Spinal cord (tissue), 9 donors: ENCODE measurements at regions not wholly inside any gene's neighbourhood (a gene's known extent, or its start where the extent isn't known, plus 50 kb on each side); places are given as distances from the start of the nearest gene placed in this dataset.
"Not testable (repeated sequence)": the region's sequence is repeated elsewhere in the genome, so short reads cannot be mapped to it uniquely, and the experiment has no call there.

Experiments
- DNase-seq, 6 donors: peaks; one replicate each; pipeline versions ENCODE4 v3.0.0 to v3.0.0-alpha.2; 2013 to 2015; ENCODE audit warnings: low spot score in 6 of 6, low read depth in 4 of 6
- H3K27ac ChIP-seq: one replicate; pipeline ENCODE4 v1.5.1; 2013; ENCODE audit warnings: low read depth, low read length, control low read depth
- H3K27me3 ChIP-seq: one replicate; pipeline ENCODE4 v1.6.1; 2013; ENCODE audit warnings: low read length; ENCODE audit not compliant: control insufficient read depth, insufficient read depth
- H3K36me3 ChIP-seq: one replicate; pipeline ENCODE4 v1.6.1; 2013; ENCODE audit warnings: low read length; ENCODE audit not compliant: control insufficient read depth, insufficient read depth
- H3K4me1 ChIP-seq: one replicate; pipeline ENCODE4 v1.6.1; 2013; ENCODE audit warnings: low read length; ENCODE audit not compliant: control insufficient read depth, insufficient read depth
- H3K4me3 ChIP-seq: one replicate; pipeline ENCODE4 v1.5.1; 2013; ENCODE audit warnings: low read depth, low read length, control low read depth
- H3K9me3 ChIP-seq: one replicate; pipeline ENCODE4 v1.6.1; 2013; ENCODE audit warnings: low read length; ENCODE audit not compliant: control insufficient read depth, insufficient read depth
- WGBS: methylation state at CpG from one replicate; pipeline ENCODE4 v1.1.5; 2013; ENCODE audit warnings: missing lambda C conversion rate; ENCODE audit not compliant: insufficient coverage; 5-methylcytosine and 5-hydroxymethylcytosine counted together
- donor health status: healthy.

DNA sequence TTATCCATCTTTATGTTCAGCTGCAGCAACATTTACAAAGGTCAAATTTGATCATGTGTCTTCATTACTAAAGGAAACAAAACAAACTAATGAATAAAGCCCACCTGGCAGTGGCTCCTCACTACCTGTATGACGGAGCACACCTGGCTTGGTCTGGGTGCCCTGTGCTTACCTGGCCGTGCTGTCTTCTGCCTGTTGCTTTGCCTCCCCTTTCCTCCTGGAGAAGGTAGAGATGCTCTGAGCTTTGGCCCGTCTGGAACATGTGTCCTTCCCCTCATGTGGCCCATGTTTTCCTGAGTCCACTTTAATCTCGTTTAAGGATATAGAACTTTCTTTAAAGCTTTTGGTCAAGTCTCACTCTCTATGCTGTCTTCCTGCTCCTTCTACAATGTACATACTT is 1388.8 kb upstream of the DEFB115 start:
- not testable (repeated sequence) for H3K36me3 ChIP-seq, H3K27ac ChIP-seq, DNase-seq, H3K9me3 ChIP-seq, H3K4me3 ChIP-seq, H3K27me3 ChIP-seq, H3K4me1 ChIP-seq
- WGBS = no CpG with 5 or more reads among the region's 4 CpGs

DNA sequence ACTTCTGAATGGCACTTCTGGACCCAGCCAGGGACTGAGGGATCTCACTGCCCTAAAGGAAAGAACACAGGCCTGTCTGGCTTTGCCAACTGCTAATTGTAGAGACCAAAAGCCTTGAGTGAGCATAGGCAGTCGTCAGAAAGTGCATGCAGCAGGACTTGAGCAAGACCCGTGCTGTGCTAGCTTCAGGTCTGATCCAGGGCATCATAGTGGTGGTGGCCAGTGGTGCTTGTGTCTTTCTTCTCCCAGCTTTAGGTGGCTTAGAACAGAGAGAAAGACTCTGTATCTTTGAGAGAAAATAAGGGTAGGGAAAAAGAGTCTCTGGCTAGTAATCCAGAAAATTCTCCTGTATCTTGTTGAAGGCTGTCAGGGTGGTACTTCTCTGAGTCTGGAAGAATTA is 1385.6 kb upstream of the DEFB115 start:
- not testable (repeated sequence) for H3K27me3 ChIP-seq, H3K4me3 ChIP-seq, DNase-seq, H3K4me1 ChIP-seq, H3K9me3 ChIP-seq, H3K27ac ChIP-seq, H3K36me3 ChIP-seq
- 41% methylated on average over 2 of the region's 2 CpGs for WGBS

DNA sequence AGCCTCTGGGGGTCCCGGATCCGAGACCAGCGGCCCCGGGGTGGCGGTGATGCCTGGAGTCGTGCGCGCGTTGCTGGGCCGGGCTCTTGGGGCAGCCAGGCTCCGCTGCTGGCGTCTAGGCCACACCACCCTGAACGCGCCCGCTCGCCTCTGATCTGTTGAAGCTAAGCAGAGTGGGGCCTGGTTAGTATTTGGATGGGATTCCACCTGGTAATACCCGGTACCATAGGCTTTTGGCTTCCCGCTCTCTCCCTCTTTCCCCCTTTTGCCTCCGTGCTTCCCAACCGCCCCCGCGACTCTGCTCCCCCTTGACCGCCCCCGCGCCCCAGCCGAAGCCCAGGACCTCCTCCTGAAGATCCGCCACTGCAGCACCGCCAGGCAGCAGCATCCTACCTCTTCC is 1383.5 kb upstream of the DEFB115 start:
- no peak overlapping the region for H3K4me3 ChIP-seq
- no peak overlapping the region for H3K27ac ChIP-seq
- WGBS = 52% methylated on average over 27 of the region's 28 CpGs
- H3K27me3 ChIP-seq = no peaks in the 10 kb centered on the region
- no peaks in the 10 kb centered on the region for H3K36me3 ChIP-seq
- H3K9me3 ChIP-seq = peaks cover 16% of the 10 kb centered on the region
- peak in 3 of 6 donors; percentile 4 to 59 (median 48) for DNase-seq
- no peaks in the 10 kb centered on the region for H3K4me1 ChIP-seq

DNA sequence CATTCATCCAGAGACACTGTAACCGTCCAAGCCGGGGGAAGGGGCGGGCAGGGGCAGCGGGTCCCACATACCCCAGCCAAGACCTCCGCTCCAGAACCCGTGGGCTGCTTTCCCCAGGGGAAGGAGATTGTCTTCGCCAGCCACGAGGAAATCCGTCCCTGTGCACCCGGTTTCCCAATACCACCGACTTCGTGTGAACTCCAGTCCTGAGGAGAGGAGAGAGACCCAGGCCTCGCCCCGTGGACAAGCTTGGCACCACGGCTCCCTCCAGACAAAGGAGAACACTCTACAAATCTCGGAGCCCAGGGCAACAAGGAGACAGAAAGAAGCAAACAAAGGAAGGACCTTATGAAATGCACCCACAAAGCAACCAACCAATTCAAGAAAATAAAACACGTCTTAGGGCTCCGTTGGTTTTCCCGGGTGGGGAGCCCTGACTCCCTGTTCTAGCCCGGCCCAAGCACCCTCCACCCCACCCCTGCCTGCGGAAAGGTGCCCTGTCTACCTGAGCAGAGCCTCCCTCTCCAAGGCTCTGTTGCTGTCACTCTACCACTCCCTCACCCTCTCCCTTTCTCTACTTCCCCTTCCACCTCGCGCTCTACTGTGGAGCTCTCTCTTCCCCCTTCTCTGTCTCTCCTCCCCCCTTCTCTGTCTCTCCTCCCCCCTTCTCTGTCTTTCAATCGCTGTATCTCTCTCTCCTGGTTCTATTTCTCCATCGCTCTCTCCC is 1382.8 kb upstream of the DEFB115 start:
- Histone ChIP-seq H3K36me3 (no peaks in the 10 kb centered on the region), H3K4me1 (no peaks in the 10 kb centered on the region), H3K27me3 (no peaks in the 10 kb centered on the region), H3K27ac (no peak overlapping the region), H3K9me3 (peaks cover 17% of the 10 kb centered on the region), H3K4me3 (no peak overlapping the region)
- WGBS = 75% methylated on average over 21 of the region's 25 CpGs
- DNase-seq = no peak

DNA sequence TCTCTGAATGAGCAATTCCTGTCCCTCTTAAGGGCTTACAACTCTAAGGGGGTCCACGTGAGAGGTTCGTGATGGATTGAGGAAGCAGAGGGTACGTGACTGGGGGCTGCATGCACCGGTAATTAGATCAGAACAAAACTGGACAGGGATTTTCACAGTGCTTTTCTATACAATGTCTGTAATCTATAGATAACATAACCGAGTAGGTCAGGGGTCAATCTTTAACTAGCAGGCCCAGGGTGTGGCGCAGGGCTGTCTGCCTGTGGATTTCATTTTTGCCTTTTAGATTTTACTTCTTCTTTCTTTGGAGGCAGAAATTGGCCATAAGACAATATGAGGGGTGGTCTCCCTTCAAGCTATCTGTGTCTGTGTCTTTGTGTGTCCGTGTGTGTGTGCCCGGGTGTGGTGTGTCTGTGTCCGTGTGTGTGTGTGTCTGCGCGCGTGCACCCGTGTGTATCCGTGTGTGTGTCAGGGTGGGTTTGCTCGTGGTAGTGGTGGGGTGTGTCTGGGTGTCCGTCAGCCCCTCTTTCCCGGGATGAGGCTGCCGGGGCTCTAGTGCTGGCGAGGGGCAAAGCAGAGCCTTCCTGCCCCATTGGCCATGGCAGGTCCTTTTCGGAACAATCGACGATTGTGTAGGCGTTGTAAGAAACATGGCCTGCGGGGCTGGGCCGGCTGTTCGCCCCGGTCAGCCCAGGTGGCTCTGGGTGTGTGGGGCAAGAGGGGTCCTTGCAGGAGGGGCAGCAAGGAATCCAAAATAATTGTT is 1382.0 kb upstream of the DEFB115 start:
- peaks cover 17% of the 10 kb centered on the region for H3K9me3 ChIP-seq
- not testable (repeated sequence) for H3K4me1 ChIP-seq, H3K4me3 ChIP-seq, H3K36me3 ChIP-seq, H3K27ac ChIP-seq, H3K27me3 ChIP-seq, DNase-seq
- WGBS = 86% methylated on average over 12 of the region's 27 CpGs

DNA sequence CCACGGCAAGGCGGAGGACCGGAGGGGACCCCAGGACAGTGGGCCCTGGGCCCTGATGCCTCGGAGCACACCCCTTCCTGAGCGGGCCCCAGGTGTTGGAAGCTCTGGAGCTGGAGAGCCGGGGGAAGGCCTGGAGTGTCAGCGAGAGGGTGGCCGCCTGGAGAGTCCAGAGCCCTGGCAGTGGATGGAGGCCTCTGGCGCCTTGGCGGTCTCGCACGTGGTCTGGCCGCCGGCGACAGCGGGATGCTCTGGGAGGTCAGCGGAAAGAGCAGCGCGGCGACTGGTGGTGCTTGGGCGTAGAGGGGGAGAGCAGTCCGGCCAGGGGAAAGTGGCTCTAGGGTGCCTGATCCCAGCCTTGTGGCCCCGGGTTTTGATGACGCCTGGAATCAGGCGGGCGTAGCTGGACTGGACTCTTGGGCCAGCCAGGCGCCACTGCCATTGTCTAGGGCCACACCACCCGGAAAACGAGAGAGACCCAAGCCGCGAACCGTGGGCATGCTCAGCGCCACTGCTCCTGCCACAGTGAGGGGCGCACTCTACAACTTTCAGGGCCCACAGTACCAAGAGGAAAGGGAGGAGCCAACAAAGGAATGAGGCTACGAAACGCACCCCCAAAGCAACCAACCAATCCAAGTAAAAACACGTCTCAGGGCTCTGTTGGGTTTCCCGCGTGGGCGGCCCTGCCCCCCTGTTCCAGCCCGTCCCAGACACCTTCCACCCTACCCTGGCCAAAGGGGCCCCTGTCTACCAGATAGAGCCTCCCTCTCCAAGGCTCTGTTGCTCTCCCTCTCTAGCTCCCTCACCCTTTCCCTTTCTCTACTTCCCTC is 1381.2 kb upstream of the DEFB115 start:
- H3K27me3 ChIP-seq, DNase-seq, H3K4me3 ChIP-seq, H3K36me3 ChIP-seq, H3K27ac ChIP-seq, H3K4me1 ChIP-seq: not testable (repeated sequence)
- H3K9me3 ChIP-seq = peaks cover 19% of the 10 kb centered on the region
- WGBS = 85% methylated on average over 40 of the region's 41 CpGs

DNA sequence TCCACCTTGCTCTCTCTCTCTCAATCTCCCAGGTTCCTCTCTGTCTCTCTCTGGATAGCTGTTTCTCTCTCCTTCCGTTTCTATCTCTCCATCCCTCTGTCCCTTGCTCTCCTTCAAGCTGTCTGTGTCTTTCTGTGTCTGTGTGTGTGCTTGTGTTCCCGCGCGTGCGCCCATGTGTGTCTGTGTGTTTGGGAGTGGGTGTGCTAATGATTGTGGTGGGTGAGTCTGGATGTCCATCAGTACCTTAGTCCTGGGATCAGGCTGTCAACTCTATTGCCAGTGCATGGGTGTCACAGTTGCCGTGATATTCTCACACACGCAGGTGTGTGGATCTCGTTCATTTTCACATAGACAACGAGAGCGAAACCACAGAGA is 1380.6 kb upstream of the DEFB115 start:
- WGBS = 87% methylated on average over 9 of the region's 10 CpGs
- Histone ChIP-seq H3K36me3 (no peaks in the 10 kb centered on the region), H3K27me3 (no peaks in the 10 kb centered on the region), H3K4me3 (no peak overlapping the region), H3K27ac (no peak overlapping the region), H3K4me1 (no peaks in the 10 kb centered on the region), H3K9me3 (peaks cover 19% of the 10 kb centered on the region)
- DNase-seq = no peak

DNA sequence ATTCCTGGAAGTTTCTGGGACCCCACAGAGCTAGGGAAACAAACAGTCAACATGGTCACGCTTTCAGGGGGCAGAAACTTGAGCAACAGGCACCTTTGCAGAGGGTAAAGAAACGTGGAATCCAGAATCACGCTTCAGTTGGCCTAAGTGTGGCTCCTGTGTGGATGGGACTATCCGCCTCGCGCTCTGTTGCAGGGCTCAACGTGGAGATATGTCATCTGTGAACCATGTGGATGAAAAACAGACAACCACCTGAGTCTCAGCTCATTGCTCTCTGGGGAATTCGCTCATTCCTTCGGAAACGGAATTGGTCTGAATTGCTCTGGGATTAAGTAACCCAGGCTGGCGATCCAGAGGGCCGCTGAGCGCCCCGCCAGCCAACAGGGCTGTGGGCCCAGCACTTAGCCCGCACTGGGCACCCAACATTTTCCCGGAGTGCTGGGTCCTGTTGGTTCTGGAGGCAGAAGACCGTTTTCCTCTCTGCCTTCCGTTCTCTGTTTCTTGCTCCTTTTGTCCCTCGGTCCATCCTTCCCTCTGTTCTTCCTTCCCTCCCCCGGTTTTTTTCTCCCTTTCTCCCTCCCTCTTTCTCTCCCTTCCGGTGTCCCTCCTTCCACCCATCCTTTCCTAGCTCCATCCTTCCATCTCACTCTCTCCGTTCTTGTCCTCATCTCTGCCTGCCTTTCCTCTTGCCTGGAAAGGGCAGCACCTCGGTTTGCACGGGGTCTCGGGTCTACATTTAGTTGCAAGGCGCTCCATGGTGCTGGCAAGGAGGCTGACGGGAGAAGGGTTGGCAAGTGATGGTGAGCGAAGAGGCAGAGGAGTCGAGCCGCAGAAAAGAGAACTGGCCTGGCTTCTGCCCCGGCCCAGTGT is 1379.8 kb upstream of the DEFB115 start:
- DNase-seq, H3K4me3 ChIP-seq, H3K27ac ChIP-seq, H3K4me1 ChIP-seq, H3K27me3 ChIP-seq, H3K36me3 ChIP-seq: not testable (repeated sequence)
- WGBS = 60% methylated on average over 30 of the region's 31 CpGs
- peaks cover 17% of the 10 kb centered on the region for H3K9me3 ChIP-seq

DNA sequence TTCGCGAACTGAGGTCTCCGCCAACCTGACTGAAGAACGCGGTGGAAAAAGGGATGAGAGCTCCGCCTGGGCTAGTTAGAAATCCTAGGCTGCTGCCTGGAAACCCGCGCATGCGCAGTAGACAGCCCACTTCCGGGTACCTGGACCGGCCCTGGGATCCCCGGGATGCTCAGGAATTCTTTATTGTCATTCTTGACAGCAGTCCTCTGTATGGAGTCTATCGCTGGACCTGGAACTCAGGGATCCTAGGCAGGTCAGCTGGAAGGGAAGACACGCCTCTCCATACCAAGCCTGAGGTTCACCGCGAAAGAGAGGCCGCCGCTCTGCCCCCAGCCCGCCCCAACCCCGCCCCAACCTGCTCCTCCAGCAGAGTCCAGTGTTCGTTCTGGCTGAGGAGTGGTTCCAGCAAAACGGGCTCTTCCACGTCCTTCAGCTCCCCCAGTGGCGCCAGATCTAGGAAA is 1379.2 kb upstream of the DEFB115 start:
- 48% methylated on average over 19 of the region's 24 CpGs for WGBS

More for the DNA sequence above, 1379.2 kb upstream of the DEFB115 start:
- Histone ChIP-seq H3K27me3 (no peaks in the 10 kb centered on the region), H3K9me3 (peaks cover 17% of the 10 kb centered on the region), H3K4me3 (no peak overlapping the region), H3K36me3 (no peaks in the 10 kb centered on the region), H3K4me1 (no peaks in the 10 kb centered on the region), H3K27ac (no peak overlapping the region)
- DNase-seq = peak in 1 of 6 donors; percentile 36
